Effector memory CD8-positive, alpha-beta T cell (primary cell): ENCODE measurements at regions not wholly inside any gene's neighbourhood (a gene's known extent, or its start where the extent isn't known, plus 50 kb on each side); places are given as distances from the start of the nearest gene placed in this dataset.

ENCODE experiments used
- ATAC-seq: fragments of 150-1000 bp; cut with Tn5 transposase; replicated peaks from 2 replicates; pipeline ENCODE4 v1.10.0; 2021; ENCODE audit warnings: mild to moderate bottlenecking, moderate library complexity
- DNase-seq, 3 experiments: peaks; one replicate each; pipeline ENCODE4 v3.0.0; 2021
- H3K27ac Mint-ChIP-seq, 2 donors: one replicate each; pipeline ENCODE4 v1.8.0; 2022; ENCODE audit warnings: mild to moderate bottlenecking in 2 of 2, mixed read lengths in 2 of 2, moderate library complexity in 2 of 2
- H3K27me3 Mint-ChIP-seq, 2 donors: one replicate each; pipeline ENCODE4 v1.8.0; 2022; ENCODE audit warnings: mixed read lengths in 2 of 2
- H3K36me3 Mint-ChIP-seq: one replicate; pipeline ENCODE4 v1.8.0; 2022; ENCODE audit warnings: mild to moderate bottlenecking, moderate library complexity, mixed read lengths; ENCODE audit not compliant: insufficient read depth
- H3K4me1 Mint-ChIP-seq, 2 donors: one replicate each; pipeline ENCODE4 v1.8.0; 2022; ENCODE audit warnings: low read depth in 2 of 2, mixed read lengths in 2 of 2
- H3K4me3 Mint-ChIP-seq, 2 donors: one replicate each; pipeline ENCODE4 v1.8.0; 2022; ENCODE audit warnings: mild to moderate bottlenecking in 2 of 2, mixed read lengths in 2 of 2, moderate library complexity in 2 of 2
- H3K9me3 Mint-ChIP-seq, 2 donors: one replicate each; pipeline ENCODE4 v1.8.0; 2022; ENCODE audit warnings: mixed read lengths in 2 of 2

- H3K9me3 Mint-ChIP-seq, result no peaks in the 10 kb centered on the region
- no peak overlapping the region for H3K4me3 Mint-ChIP-seq
- H3K4me1 Mint-ChIP-seq, result peaks cover 0 to 1% of the 10 kb centered on the region in 2 donors
- no peak overlapping the region for H3K27ac Mint-ChIP-seq
- H3K36me3 Mint-ChIP-seq, result no peaks in the 10 kb centered on the region
- peaks cover 43 to 67% of the 10 kb centered on the region in 2 donors for H3K27me3 Mint-ChIP-seq
- ATAC-seq, result no peak
- no peak for DNase-seq
These were observed 181.6 kb upstream of the ZC3H12A start for GRCh38 chr1:37292789-37293188.

DNA sequence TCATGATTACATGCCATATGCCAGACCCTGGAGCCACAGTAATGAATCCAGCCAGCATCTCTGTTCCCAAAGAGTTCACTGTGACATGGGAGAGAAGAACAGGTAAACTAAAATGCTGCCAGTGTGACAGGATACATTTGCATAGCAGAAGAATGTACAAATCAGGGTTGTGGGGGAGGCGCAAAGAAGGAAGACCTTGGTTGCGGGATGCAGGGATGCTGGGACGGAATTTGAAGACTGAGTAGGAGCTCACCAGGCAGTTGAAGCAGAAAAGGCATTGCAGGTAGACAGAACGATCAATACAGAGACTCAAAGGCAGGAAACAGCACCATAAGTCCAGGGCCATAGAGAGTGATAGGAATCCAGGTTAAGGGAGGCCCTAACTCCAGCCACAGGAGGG is 180.3 kb upstream of the ZC3H12A start:
- Mint-ChIP-seq H3K27ac (no peak overlapping the region), H3K27me3 (peaks cover 45 to 69% of the 10 kb centered on the region in 2 donors), H3K9me3 (no peaks in the 10 kb centered on the region), H3K36me3 (no peaks in the 10 kb centered on the region), H3K4me3 (no peak overlapping the region), H3K4me1 (peaks cover 0 to 1% of the 10 kb centered on the region in 2 donors)
- ATAC-seq (no peak), DNase-seq (no peak)

GRCh38 chr1:37294529-37294928 is 179.9 kb upstream of the ZC3H12A start:
- Mint-ChIP-seq H3K27me3 (peaks cover 40 to 73% of the 10 kb centered on the region in 2 donors), H3K36me3 (no peaks in the 10 kb centered on the region), H3K4me1 (peaks cover 0 to 1% of the 10 kb centered on the region in 2 donors), H3K27ac (no peak overlapping the region), H3K9me3 (no peaks in the 10 kb centered on the region), H3K4me3 (no peak overlapping the region)
- ATAC-seq, result no peak
- DNase-seq, result no peak

GRCh38 chr1:37298769-37299168 is 175.6 kb upstream of the ZC3H12A start:
- peaks cover 0 to 1% of the 10 kb centered on the region in 2 donors for H3K4me1 Mint-ChIP-seq
- peaks cover 45 to 83% of the 10 kb centered on the region in 2 donors for H3K27me3 Mint-ChIP-seq
- ATAC-seq (no peak), DNase-seq (no peak)
- H3K9me3 Mint-ChIP-seq, result no peaks in the 10 kb centered on the region
- no peak overlapping the region for H3K4me3 Mint-ChIP-seq
- no peak overlapping the region for H3K27ac Mint-ChIP-seq
- no peaks in the 10 kb centered on the region for H3K36me3 Mint-ChIP-seq

DNA sequence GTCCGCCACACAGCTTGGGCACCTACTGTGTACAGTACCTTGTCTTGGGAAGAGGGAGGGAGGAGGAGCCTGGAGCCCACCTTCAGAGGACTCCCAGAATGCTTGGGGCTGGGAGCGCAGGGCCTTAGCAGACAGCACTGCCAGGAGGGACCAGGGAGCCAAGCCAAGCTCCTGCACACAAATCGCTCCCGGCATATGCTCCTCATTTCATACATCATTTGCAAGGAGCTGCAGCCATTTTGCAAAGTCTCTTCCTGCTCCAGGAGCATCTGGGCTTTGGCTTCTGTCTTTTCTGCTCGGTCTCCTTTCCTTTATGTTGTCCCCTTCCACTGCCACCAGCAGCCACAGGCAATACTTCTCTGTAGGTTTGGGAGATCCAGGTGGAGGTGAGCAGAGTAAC is 175.2 kb upstream of the ZC3H12A start:
- no peak for DNase-seq
- Mint-ChIP-seq H3K4me1 (peaks cover 0 to 1% of the 10 kb centered on the region in 2 donors), H3K27me3 (peaks cover 41 to 83% of the 10 kb centered on the region in 2 donors), H3K36me3 (no peaks in the 10 kb centered on the region), H3K9me3 (no peaks in the 10 kb centered on the region), H3K4me3 (no peak overlapping the region), H3K27ac (no peak overlapping the region)
- no peak for ATAC-seq

DNA sequence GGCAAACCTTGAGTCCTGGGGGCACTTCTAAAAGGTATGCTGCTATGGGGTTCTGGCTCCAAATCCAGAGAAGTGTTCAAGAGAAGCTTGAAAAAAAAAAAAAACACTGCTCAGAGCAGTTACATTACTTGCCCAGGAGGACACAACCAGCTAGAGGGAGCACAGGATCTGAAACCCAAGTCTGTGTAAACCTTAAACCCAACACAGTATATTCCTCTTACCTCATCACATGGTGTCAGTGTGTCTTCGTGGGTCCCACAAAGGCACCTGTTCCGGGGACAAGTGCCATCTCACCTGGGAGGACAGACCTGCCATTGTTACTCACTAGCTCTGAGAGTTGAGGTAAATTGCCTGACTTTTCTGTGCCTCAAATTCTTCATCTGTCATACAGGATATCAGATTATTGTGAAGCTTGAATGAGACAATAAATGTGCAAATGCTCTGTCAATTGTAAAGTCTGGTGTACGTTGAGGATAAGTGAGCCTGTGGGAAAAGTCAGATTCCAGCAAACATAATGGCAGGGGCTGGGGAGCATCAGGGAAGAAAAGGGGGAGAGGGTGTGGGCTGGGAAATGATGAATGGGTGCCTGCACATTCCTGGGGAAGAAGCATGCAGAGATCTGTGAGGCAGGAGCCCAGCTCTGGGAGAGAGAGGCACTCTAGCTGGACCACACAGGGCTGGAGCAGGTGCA is 170.4 kb upstream of the ZC3H12A start:
- Mint-ChIP-seq H3K27ac (no peak overlapping the region), H3K36me3 (no peaks in the 10 kb centered on the region), H3K4me1 (peaks cover 0 to 2% of the 10 kb centered on the region in 2 donors), H3K9me3 (no peaks in the 10 kb centered on the region), H3K27me3 (peaks cover 29 to 67% of the 10 kb centered on the region in 2 donors), H3K4me3 (no peak overlapping the region)
- ATAC-seq (no peak), DNase-seq (no peak)

- H3K27me3 Mint-ChIP-seq, result peaks cover 35 to 67% of the 10 kb centered on the region in 2 donors
These were observed 169.3 kb upstream of the ZC3H12A start for GRCh38 chr1:37305108-37305507.

DNA sequence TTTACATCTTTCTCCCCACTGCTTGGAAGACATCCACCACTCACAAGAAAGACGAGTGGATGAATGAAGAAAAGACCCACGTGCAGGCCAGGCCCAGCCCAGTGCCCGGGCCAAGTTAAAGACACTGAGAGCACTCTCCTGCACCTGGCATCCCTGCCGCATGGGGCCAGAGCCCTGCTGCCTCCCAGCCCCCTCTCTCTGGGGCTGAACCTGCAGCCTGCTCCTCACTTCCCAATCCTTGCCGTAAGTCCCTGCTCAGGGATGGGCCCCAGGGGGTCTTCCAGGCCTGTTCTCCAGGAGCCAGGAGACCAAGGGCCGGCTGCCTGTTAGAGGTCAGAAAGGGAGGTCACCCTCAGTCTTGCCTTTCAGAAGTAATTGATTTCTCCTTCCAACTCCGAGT is 168.5 kb upstream of the ZC3H12A start:
- Mint-ChIP-seq H3K4me3 (no peak overlapping the region), H3K36me3 (no peaks in the 10 kb centered on the region), H3K9me3 (no peaks in the 10 kb centered on the region), H3K27ac (no peak overlapping the region), H3K4me1 (peaks cover 0 to 2% of the 10 kb centered on the region in 2 donors), H3K27me3 (peaks cover 40 to 67% of the 10 kb centered on the region in 2 donors)
- DNase-seq (no peak), ATAC-seq (no peak)

More at GRCh38 chr1:37305108-37305507, 169.3 kb upstream of the ZC3H12A start:
- DNase-seq (no peak), ATAC-seq (no peak)
- Mint-ChIP-seq H3K36me3 (no peaks in the 10 kb centered on the region), H3K4me1 (peaks cover 0 to 2% of the 10 kb centered on the region in 2 donors), H3K9me3 (no peaks in the 10 kb centered on the region), H3K27ac (no peak overlapping the region), H3K4me3 (no peak overlapping the region)

- DNase-seq, result no peak
- no peak for ATAC-seq
- Mint-ChIP-seq H3K27ac (no peak overlapping the region), H3K36me3 (no peaks in the 10 kb centered on the region), H3K27me3 (peaks cover 40 to 67% of the 10 kb centered on the region in 2 donors), H3K4me3 (no peak overlapping the region), H3K4me1 (peaks cover 0 to 2% of the 10 kb centered on the region in 2 donors), H3K9me3 (no peaks in the 10 kb centered on the region)
These were observed 167.9 kb upstream of the ZC3H12A start for GRCh38 chr1:37306461-37306860.

- Mint-ChIP-seq H3K27ac (no peak overlapping the region), H3K27me3 (peaks cover 40 to 67% of the 10 kb centered on the region in 2 donors), H3K9me3 (no peaks in the 10 kb centered on the region), H3K36me3 (no peaks in the 10 kb centered on the region), H3K4me1 (peaks cover 0 to 2% of the 10 kb centered on the region in 2 donors), H3K4me3 (no peak overlapping the region)
- ATAC-seq (no peak), DNase-seq (no peak)
These were observed 167.5 kb upstream of the ZC3H12A start for GRCh38 chr1:37306871-37307270.

DNA sequence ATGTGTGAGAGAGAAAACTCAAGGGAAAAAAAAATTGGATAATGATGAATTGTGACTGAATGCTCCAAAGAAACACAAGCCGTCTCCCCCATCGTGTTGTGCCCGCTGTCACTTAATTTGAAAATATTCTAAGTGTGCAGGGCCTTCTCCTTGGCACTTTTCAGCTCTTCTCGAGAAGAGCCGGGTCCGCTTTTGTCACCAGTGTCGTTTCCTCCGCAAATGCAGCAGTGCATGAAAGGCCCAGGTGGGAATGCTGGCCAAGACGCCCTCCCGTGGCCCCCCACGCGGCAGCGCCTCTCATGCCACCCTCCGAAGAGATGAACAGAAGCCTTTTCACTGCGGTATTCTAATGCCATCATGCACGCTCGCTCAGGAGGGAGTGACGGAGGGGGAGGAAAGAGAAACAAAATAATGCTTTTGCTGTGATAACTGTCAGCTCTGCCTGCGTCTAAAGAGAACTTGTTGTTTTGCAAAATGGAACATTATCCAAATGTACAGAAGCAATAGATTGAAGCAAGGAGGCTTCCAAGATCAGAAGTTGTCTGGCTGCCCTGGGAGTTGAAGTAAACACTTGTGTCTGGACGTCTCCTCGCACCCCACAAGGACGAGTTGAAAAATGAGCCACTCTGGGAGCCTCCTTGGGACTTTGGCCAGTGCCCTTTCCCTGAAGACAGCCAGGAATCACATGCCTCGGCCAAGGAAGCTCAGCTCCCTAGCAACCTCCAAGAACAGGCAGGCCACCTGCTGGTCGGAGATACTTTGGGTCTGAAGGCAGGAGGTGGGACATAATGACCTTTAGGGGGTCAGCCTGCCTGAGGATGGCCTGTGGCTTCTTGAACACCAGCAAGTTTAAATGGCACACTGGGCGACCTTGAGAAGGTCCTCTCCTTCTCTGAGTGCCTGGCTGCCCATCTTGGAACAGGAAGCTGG is 166.1 kb upstream of the ZC3H12A start:
- Mint-ChIP-seq H3K27ac (no peak overlapping the region), H3K4me3 (no peak overlapping the region), H3K27me3 (peaks cover 53 to 78% of the 10 kb centered on the region in 2 donors), H3K4me1 (peaks cover 0 to 2% of the 10 kb centered on the region in 2 donors), H3K9me3 (no peaks in the 10 kb centered on the region), H3K36me3 (no peaks in the 10 kb centered on the region)
- ATAC-seq, result no peak
- DNase-seq, result no peak

DNA sequence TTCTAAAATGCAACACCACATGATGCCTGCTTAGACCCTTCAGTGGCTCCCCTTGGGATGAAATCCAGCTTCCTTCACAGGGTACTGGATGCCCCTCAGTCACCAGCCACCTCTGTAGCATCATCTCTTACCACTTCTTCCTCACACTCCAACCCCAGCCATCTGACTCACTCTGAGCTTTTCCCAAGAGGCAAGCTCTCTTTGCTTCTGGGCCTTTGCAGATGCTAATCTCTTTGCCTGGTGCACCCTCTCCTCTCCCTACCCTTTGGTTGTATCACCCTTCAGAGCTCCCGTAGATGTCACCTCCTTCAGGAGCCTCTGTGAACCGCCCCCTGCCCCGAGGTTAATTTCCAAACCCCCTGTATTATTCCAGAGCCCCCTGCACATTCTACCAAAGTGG is 164.8 kb upstream of the ZC3H12A start:
- no peak overlapping the region for H3K27ac Mint-ChIP-seq
- no peak for DNase-seq
- ATAC-seq, result no peak
- H3K4me3 Mint-ChIP-seq, result no peak overlapping the region
- H3K27me3 Mint-ChIP-seq, result peaks cover 66 to 82% of the 10 kb centered on the region in 2 donors
- peaks cover 0 to 2% of the 10 kb centered on the region in 2 donors for H3K4me1 Mint-ChIP-seq
- no peaks in the 10 kb centered on the region for H3K36me3 Mint-ChIP-seq
- no peaks in the 10 kb centered on the region for H3K9me3 Mint-ChIP-seq

GRCh38 chr1:37310064-37310463 is 164.3 kb upstream of the ZC3H12A start:
- H3K27me3 Mint-ChIP-seq, result peaks cover 71 to 86% of the 10 kb centered on the region in 2 donors
- ATAC-seq, result no peak
- DNase-seq, result no peak
- H3K4me1 Mint-ChIP-seq, result peaks cover 0 to 2% of the 10 kb centered on the region in 2 donors
- no peaks in the 10 kb centered on the region for H3K9me3 Mint-ChIP-seq
- H3K27ac Mint-ChIP-seq, result no peak overlapping the region
- no peaks in the 10 kb centered on the region for H3K36me3 Mint-ChIP-seq
- no peak overlapping the region for H3K4me3 Mint-ChIP-seq
